ENCODE measurements at regions not wholly inside any gene's neighbourhood (a gene's known extent, or its start where the extent isn't known, plus 50 kb on each side); places are given as distances from the start of the nearest gene placed in this dataset.

- H3K9me3 ChIP-seq (ENCODE audit: control insufficient read depth, insufficient read depth, low read length): no peaks in the 10 kb centered on the region
- Mint-ChIP-seq H3K4me1 (peaks cover 5 to 11% of the 10 kb centered on the region in 2 donors), H3K9me3 (peaks cover 0 to 3% of the 10 kb centered on the region in 2 donors), H3K27me3 (ENCODE audit: low read depth in 2 of 2) (peaks cover 17 to 28% of the 10 kb centered on the region in 2 donors), H3K4me3 (no peak overlapping the region), H3K27ac (no peak overlapping the region), H3K36me3 (peaks cover 7% of the 10 kb centered on the region)
- WGBS (ENCODE audit: insufficient coverage): 91% methylated on average over 12 of the region's 12 CpGs
- H3K27ac ChIP-seq (ENCODE audit: low read length): no peak overlapping the region
- H3K4me1 ChIP-seq (ENCODE audit: control insufficient read depth, insufficient read depth, low read length): no peaks in the 10 kb centered on the region
- H3K36me3 ChIP-seq (ENCODE audit: control insufficient read depth, insufficient read depth, low read length): no peaks in the 10 kb centered on the region
- no peak for TF ChIP-seq CTCF (IDR thresholded peaks at IDR 0.05)
- intact Hi-C loops (cut with micrococcal nuclease): no loop called here
- no peaks in the 10 kb centered on the region for H3K27me3 ChIP-seq (ENCODE audit: control insufficient read depth, insufficient read depth, low read length)
- DNase-seq (no peak), ATAC-seq (no peak)
- no peak overlapping the region for H3K4me3 ChIP-seq (ENCODE audit: low read length)
These were observed 170.5 kb upstream of the WSCD1 start for GRCh38 chr17:5899496-5900195.

DNA sequence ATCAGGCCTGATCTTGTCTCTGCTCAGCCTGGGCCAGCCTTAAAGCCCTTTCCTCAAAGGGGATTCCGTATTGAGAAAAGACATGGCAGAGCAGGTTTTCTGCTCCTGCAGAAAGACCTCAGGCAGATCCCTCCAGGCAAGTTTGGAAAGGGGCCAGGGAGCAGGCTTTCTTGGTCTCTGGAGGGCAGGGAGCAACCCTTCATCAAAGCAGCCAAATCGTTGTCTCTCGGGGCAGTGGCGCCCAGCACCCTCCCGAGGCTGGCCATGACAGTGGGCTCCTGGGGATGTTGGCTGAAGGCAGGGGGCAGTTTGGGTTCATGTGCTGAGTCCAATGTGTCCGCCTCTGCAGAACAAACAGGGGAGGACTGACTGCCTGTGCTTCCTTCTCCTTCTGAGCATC lies 168.4 kb upstream of the WSCD1 start:
- Mint-ChIP-seq H3K27ac (no peak overlapping the region), H3K27me3 (ENCODE audit: low read depth in 2 of 2) (peaks cover 13 to 16% of the 10 kb centered on the region in 2 donors), H3K9me3 (peaks cover 0 to 3% of the 10 kb centered on the region in 2 donors), H3K4me3 (no peak overlapping the region), H3K36me3 (peaks cover 7% of the 10 kb centered on the region), H3K4me1 (peaks cover 5 to 11% of the 10 kb centered on the region in 2 donors)
- no peak for ATAC-seq
- H3K9me3 ChIP-seq (ENCODE audit: control insufficient read depth, insufficient read depth, low read length): no peaks in the 10 kb centered on the region
- intact Hi-C loops (cut with micrococcal nuclease): no loop called here
- 81% methylated on average over 6 of the region's 6 CpGs for WGBS (ENCODE audit: insufficient coverage)
- no peaks in the 10 kb centered on the region for H3K27me3 ChIP-seq (ENCODE audit: control insufficient read depth, insufficient read depth, low read length)
- no peaks in the 10 kb centered on the region for H3K36me3 ChIP-seq (ENCODE audit: control insufficient read depth, insufficient read depth, low read length)
- no peak for DNase-seq
- H3K27ac ChIP-seq (ENCODE audit: low read length): no peak overlapping the region
- no peaks in the 10 kb centered on the region for H3K4me1 ChIP-seq (ENCODE audit: control insufficient read depth, insufficient read depth, low read length)
- H3K4me3 ChIP-seq (ENCODE audit: low read length): no peak overlapping the region
- no peak for TF ChIP-seq CTCF (IDR thresholded peaks at IDR 0.05)

DNA sequence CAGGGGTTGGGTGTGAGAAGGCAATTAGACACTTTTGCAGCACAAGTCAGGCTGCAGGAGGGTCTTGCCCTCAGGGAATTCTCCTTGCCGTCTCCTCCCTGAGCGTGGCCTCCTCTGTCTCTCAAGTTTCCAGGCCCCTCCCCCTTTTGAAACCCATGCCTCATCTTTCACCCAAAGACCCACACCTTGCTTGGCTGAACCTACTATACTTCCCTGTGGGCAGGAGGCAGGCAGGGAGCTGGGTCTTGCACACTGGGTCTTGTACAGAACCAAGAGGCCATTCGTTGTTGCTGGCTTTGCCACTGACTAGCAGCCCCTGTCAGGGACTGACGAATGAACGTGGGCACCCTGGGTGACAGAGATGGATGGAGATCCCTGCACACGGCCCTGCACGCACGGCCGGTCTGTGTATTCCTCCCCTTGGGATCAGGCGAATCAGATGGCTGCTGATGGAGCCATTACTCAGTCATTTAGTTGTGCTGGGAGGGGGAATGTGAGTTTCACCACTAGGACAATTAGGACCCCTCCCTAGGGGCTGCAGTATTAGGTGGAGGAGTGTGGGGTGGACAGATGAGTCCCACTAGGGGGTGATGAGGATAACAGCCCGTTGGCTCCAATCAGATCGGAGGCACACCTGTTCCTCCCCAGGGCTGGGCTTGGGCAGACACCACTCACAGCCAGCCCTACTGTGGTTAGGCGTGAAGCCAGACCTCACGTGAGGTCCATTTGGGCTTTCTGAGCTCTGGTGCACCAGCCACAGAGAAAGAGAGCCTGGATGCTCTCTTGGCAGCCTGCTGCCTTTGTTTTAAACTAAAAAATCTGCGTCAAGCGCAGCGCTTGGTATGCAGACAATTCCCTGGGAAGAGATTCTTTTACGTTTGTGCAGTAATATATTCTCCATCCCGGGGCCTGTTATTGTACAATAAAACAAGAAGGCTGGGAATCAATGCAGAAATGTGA lies 167.7 kb upstream of the WSCD1 start:
- H3K9me3 Mint-ChIP-seq: peaks cover 0 to 3% of the 10 kb centered on the region in 2 donors
- H3K4me1 Mint-ChIP-seq: peaks cover 3 to 5% of the 10 kb centered on the region in 2 donors
- Histone ChIP-seq H3K4me3 (ENCODE audit: low read length) (no peak overlapping the region), H3K27me3 (ENCODE audit: control insufficient read depth, insufficient read depth, low read length) (no peaks in the 10 kb centered on the region), H3K27ac (ENCODE audit: low read length) (no peak overlapping the region), H3K4me1 (ENCODE audit: control insufficient read depth, insufficient read depth, low read length) (no peaks in the 10 kb centered on the region), H3K36me3 (ENCODE audit: control insufficient read depth, insufficient read depth, low read length) (no peaks in the 10 kb centered on the region), H3K9me3 (ENCODE audit: control insufficient read depth, insufficient read depth, low read length) (no peaks in the 10 kb centered on the region)
- ATAC-seq (no peak), DNase-seq (no peak)
- no peak overlapping the region for H3K4me3 Mint-ChIP-seq
- WGBS (ENCODE audit: insufficient coverage): 72% methylated on average over 19 of the region's 19 CpGs
- peaks cover 13 to 16% of the 10 kb centered on the region in 2 donors for H3K27me3 Mint-ChIP-seq (ENCODE audit: low read depth in 2 of 2)
- H3K27ac Mint-ChIP-seq: no peak overlapping the region
- peaks cover 7% of the 10 kb centered on the region for H3K36me3 Mint-ChIP-seq
- intact Hi-C loops (cut with micrococcal nuclease): no loop called here
- TF ChIP-seq CTCF (IDR thresholded peaks at IDR 0.05): no peak
